GM21825 (cell line): ENCODE measurements at regions not wholly inside any gene's neighbourhood (a gene's known extent, or its start where the extent isn't known, plus 50 kb on each side); places are given as distances from the start of the nearest gene placed in this dataset.

Source experiments
- ATAC-seq: cut with Tn5 transposase; IDR thresholded peaks from one replicate; pipeline ENCODE4 v1.9.1; 2021; ENCODE audit warnings: mild to moderate bottlenecking, moderate library complexity; ENCODE audit not compliant: unreplicated experiment

- ATAC-seq = no peak
Measured at GRCh38 chr12:93042684-93043083, 113.6 kb upstream of the EEA1 start.

- no peak for ATAC-seq
Measured at GRCh38 chr12:93043192-93043876, 114.2 kb upstream of the EEA1 start.

GRCh38 chr12:93043877-93044209 is 114.7 kb upstream of the EEA1 start:
- ATAC-seq = no peak

GRCh38 chr12:93047118-93047517 is 118.0 kb upstream of the EEA1 start:
- no peak for ATAC-seq

- no peak for ATAC-seq
Measured at GRCh38 chr12:93048656-93049055, 119.6 kb upstream of the EEA1 start.

GRCh38 chr12:93050026-93050747 is 121.1 kb upstream of the EEA1 start:
- no peak for ATAC-seq

GRCh38 chr12:93050748-93051081 is 121.6 kb upstream of the EEA1 start:
- no peak for ATAC-seq

GRCh38 chr12:93054021-93054420 is 124.9 kb upstream of the EEA1 start:
- ATAC-seq = no peak

- no peak for ATAC-seq
Measured at GRCh38 chr12:93055221-93055620, 126.1 kb upstream of the EEA1 start.

GRCh38 chr12:93056971-93057535 is 128.0 kb upstream of the EEA1 start:
- no peak for ATAC-seq

- ATAC-seq = no peak
Measured at GRCh38 chr12:93058280-93058679, 129.2 kb upstream of the EEA1 start.

- ATAC-seq = no peak
Measured at GRCh38 chr12:93059288-93059687, 130.2 kb upstream of the EEA1 start.

GRCh38 chr12:93059925-93060665 is 131.0 kb upstream of the EEA1 start:
- peak; percentile 94 for ATAC-seq

- peak; percentile 20 for ATAC-seq
Measured at GRCh38 chr12:93060666-93061472, 131.8 kb upstream of the EEA1 start.

- no peak for ATAC-seq
Measured at GRCh38 chr12:93061473-93062419, 132.7 kb upstream of the EEA1 start.

GRCh38 chr12:93065896-93066295 is 136.8 kb upstream of the EEA1 start:
- no peak for ATAC-seq

- no peak for ATAC-seq
Measured at GRCh38 chr12:93072340-93072739, 143.2 kb upstream of the EEA1 start.

- no peak for ATAC-seq
Measured at GRCh38 chr12:93073324-93073723, 144.2 kb upstream of the EEA1 start.

GRCh38 chr12:93078059-93078458 is 149.0 kb upstream of the EEA1 start:
- ATAC-seq = no peak

- ATAC-seq = no peak
Measured at GRCh38 chr12:93078577-93078976, 149.5 kb upstream of the EEA1 start.
